ENCODE measurements at regions not wholly inside any gene's neighbourhood (a gene's known extent, or its start where the extent isn't known, plus 50 kb on each side); places are given as distances from the start of the nearest gene placed in this dataset.

GRCh38 chr3:77917225-77917624 lies 877.3 kb downstream of the ROBO2 start:
- TF ChIP-seq CTCF (conservative IDR thresholded peaks at IDR 0.05; ENCODE audit: low read length) = no peak
- TF ChIP-seq EZH2phosphoT487 (IDR thresholded peaks at IDR 0.05; ENCODE audit: borderline replicate concordance, low read depth, low read length) = no peak
